GM18519 (cell line): ENCODE measurements at regions not wholly inside any gene's neighbourhood (a gene's known extent, or its start where the extent isn't known, plus 50 kb on each side); places are given as distances from the start of the nearest gene placed in this dataset.

Experiments used
- ATAC-seq: cut with Tn5 transposase; IDR thresholded peaks from one replicate; pipeline ENCODE4 v1.9.1; 2021; ENCODE audit warnings: mild to moderate bottlenecking, moderate library complexity; ENCODE audit not compliant: unreplicated experiment, low FRiP score

- ATAC-seq: no peak
These were observed 565.6 kb upstream of the EPHA5 start for GRCh38 chr4:66235876-66236275.

GRCh38 chr4:66229885-66230284 is 559.6 kb upstream of the EPHA5 start:
- ATAC-seq: no peak

- ATAC-seq: no peak
These were observed 555.2 kb upstream of the EPHA5 start for GRCh38 chr4:66225539-66225938.

- no peak for ATAC-seq
These were observed 552.9 kb upstream of the EPHA5 start for GRCh38 chr4:66223068-66223703.

- ATAC-seq: no peak
These were observed 549.1 kb upstream of the EPHA5 start for GRCh38 chr4:66219401-66219800.

GRCh38 chr4:66216252-66216651 is 546.0 kb upstream of the EPHA5 start:
- no peak for ATAC-seq

GRCh38 chr4:66212489-66212888 is 542.2 kb upstream of the EPHA5 start:
- ATAC-seq: no peak

GRCh38 chr4:66204534-66205247 is 534.4 kb upstream of the EPHA5 start:
- no peak for ATAC-seq

- ATAC-seq: no peak
These were observed 532.6 kb upstream of the EPHA5 start for GRCh38 chr4:66202870-66203269.

- ATAC-seq: no peak
These were observed 527.2 kb upstream of the EPHA5 start for GRCh38 chr4:66197451-66197850.

- ATAC-seq: no peak
These were observed 523.2 kb upstream of the EPHA5 start for GRCh38 chr4:66193487-66193886.

GRCh38 chr4:66187175-66187720 is 517.0 kb upstream of the EPHA5 start:
- no peak for ATAC-seq

GRCh38 chr4:66186095-66186494 is 515.8 kb upstream of the EPHA5 start:
- no peak for ATAC-seq

GRCh38 chr4:66182636-66183035 is 512.3 kb upstream of the EPHA5 start:
- no peak for ATAC-seq

- ATAC-seq: no peak
These were observed 508.6 kb upstream of the EPHA5 start for GRCh38 chr4:66178906-66179305.

- ATAC-seq: no peak
These were observed 499.1 kb upstream of the EPHA5 start for GRCh38 chr4:66169341-66169740.

- ATAC-seq: no peak
These were observed 494.6 kb upstream of the EPHA5 start for GRCh38 chr4:66164869-66165268.

GRCh38 chr4:66160606-66161005 is 490.3 kb upstream of the EPHA5 start:
- no peak for ATAC-seq

- no peak for ATAC-seq
These were observed 487.3 kb upstream of the EPHA5 start for GRCh38 chr4:66157594-66157993.

- ATAC-seq: no peak
These were observed 459.8 kb upstream of the EPHA5 start for GRCh38 chr4:66130042-66130441.

- no peak for ATAC-seq
These were observed 453.6 kb upstream of the EPHA5 start for GRCh38 chr4:66123831-66124413.

- ATAC-seq: no peak
These were observed 452.9 kb upstream of the EPHA5 start for GRCh38 chr4:66123190-66123589.
